ENCODE measurements at regions not wholly inside any gene's neighbourhood (a gene's known extent, or its start where the extent isn't known, plus 50 kb on each side); places are given as distances from the start of the nearest gene placed in this dataset.

DNA sequence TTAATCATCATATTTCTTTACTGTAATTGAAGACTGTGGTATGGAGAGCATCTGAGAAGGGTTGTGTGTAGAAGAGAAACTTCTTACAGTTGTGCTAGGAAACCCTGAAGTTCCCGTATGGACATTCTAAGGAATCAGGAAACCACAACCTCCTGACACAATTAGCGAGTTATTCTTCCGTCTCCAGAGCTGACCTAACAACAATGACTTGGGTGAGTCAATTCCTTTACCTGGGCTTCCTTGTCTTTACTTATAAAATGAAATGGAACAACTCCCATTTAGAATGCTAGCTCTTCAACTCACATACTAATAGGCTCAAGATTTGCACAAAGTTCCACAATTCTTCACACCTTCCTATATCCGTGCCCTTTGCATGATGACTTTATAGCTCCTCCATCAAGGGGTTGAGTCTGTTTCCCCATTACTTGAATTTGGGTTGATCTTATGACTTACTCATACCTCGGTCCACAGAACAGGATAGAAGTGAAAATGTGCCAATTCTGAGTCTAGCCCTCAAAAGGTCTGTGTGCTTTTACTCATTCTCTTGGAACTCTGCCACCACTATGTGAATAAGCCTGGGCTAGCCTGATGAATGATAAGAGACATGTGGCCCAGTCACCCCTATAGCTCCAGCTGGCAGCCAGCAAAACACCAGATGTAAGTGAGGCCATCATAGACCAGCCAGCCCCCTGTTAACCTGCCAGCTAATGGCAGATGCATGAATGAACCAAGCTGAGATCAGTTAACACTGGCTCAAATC is 459.4 kb downstream of the ETNK1 start:
- TF ChIP-seq CTCF (IDR thresholded peaks at IDR 0.05) = no peak
- TF ChIP-seq POLR2A (IDR thresholded peaks at IDR 0.05) = no peak

Data from testis (tissue), 2 donors.